ENCODE measurements at regions not wholly inside any gene's neighbourhood (a gene's known extent, or its start where the extent isn't known, plus 50 kb on each side); places are given as distances from the start of the nearest gene placed in this dataset.
"Not testable (repeated sequence)": the region's sequence is repeated elsewhere in the genome, so short reads cannot be mapped to it uniquely, and the experiment has no call there.

- Histone ChIP-seq H3K27me3 (replicated peaks; ENCODE audit: insufficient read depth) (no peaks in the 10 kb centered on the region), H3K4me1 (ENCODE audit: control insufficient read depth in 1 of 2, low read depth in 2 of 2) (peaks cover 0 to 12% of the 10 kb centered on the region in 2 donors), H3K36me3 (no peaks in the 10 kb centered on the region), H3K4me3 (no peak overlapping the region), H3K9me3 (no peaks in the 10 kb centered on the region), H3K27ac (no peak overlapping the region)
- ATAC-seq (ENCODE audit: insufficient number of reproducible peaks, low FRiP score, low read depth) (no peak), DNase-seq (ENCODE audit: low spot score) (no peak)
- TF ChIP-seq, protein P1, sequence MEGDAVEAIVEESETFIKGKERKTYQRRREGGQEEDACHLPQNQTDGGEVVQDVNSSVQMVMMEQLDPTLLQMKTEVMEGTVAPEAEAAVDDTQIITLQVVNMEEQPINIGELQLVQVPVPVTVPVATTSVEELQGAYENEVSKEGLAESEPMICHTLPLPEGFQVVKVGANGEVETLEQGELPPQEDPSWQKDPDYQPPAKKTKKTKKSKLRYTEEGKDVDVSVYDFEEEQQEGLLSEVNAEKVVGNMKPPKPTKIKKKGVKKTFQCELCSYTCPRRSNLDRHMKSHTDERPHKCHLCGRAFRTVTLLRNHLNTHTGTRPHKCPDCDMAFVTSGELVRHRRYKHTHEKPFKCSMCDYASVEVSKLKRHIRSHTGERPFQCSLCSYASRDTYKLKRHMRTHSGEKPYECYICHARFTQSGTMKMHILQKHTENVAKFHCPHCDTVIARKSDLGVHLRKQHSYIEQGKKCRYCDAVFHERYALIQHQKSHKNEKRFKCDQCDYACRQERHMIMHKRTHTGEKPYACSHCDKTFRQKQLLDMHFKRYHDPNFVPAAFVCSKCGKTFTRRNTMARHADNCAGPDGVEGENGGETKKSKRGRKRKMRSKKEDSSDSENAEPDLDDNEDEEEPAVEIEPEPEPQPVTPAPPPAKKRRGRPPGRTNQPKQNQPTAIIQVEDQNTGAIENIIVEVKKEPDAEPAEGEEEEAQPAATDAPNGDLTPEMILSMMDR (IDR thresholded peaks at IDR 0.05): no peak
Observed at GRCh38 chr2:144114760-144115159, 405.2 kb downstream of the ZEB2 start.

DNA sequence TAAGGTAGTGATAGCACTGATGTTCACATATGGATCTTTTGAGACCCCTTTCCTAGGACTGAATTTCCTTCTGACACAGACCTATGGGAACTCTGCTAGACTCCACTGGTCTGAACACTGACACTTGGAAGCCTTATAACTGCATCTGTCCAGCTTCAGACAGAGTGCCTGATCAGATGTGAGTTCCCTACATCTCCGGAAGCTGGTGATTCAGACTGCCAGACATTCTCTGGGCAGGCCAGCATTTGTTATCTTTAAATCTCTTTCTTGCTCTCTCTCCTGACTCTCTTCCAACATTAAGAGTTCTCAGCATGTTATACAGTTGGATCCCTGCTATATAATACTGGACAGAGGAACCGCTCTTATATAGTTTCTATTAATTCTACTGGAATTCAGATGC is 408.5 kb downstream of the ZEB2 start:
- Histone ChIP-seq H3K27ac (no peak overlapping the region), H3K9me3 (no peaks in the 10 kb centered on the region), H3K36me3 (no peaks in the 10 kb centered on the region), H3K27me3 (replicated peaks; ENCODE audit: insufficient read depth) (no peaks in the 10 kb centered on the region), H3K4me1 (ENCODE audit: control insufficient read depth in 1 of 2, low read depth in 2 of 2) (peaks cover 0 to 12% of the 10 kb centered on the region in 2 donors), H3K4me3 (no peak overlapping the region)
- DNase-seq (ENCODE audit: low spot score): no peak
- ATAC-seq (ENCODE audit: insufficient number of reproducible peaks, low FRiP score, low read depth): no peak
- TF ChIP-seq, protein P1 (IDR thresholded peaks at IDR 0.05): no peak

GRCh38 chr2:144106104-144106503 is 413.8 kb downstream of the ZEB2 start:
- H3K36me3 ChIP-seq; DNase-seq (ENCODE audit: low spot score); H3K4me3 ChIP-seq; H3K4me1 ChIP-seq (ENCODE audit: control insufficient read depth in 1 of 2, low read depth in 2 of 2); H3K27me3 ChIP-seq (replicated peaks; ENCODE audit: insufficient read depth); H3K27ac ChIP-seq; ATAC-seq (ENCODE audit: insufficient number of reproducible peaks, low FRiP score, low read depth): not testable (repeated sequence)
- peaks cover 12% of the 10 kb centered on the region for H3K9me3 ChIP-seq

GRCh38 chr2:144102386-144102785 is 417.5 kb downstream of the ZEB2 start:
- H3K27ac ChIP-seq: no peak overlapping the region
- TF ChIP-seq, protein P1 (IDR thresholded peaks at IDR 0.05): no peak
- no peaks in the 10 kb centered on the region for H3K36me3 ChIP-seq
- no peaks in the 10 kb centered on the region for H3K27me3 ChIP-seq (replicated peaks; ENCODE audit: insufficient read depth)
- H3K4me3 ChIP-seq: no peak overlapping the region
- H3K4me1 ChIP-seq (ENCODE audit: control insufficient read depth in 1 of 2, low read depth in 2 of 2): peaks cover 7 to 8% of the 10 kb centered on the region in 2 donors
- peaks cover 12% of the 10 kb centered on the region for H3K9me3 ChIP-seq
- ATAC-seq (ENCODE audit: insufficient number of reproducible peaks, low FRiP score, low read depth) (no peak), DNase-seq (ENCODE audit: low spot score) (no peak)

GRCh38 chr2:144099780-144100377 is 420.0 kb downstream of the ZEB2 start:
- no peak overlapping the region for H3K4me3 ChIP-seq
- H3K36me3 ChIP-seq: no peaks in the 10 kb centered on the region
- H3K9me3 ChIP-seq: peaks cover 6% of the 10 kb centered on the region
- TF ChIP-seq, protein P1 (IDR thresholded peaks at IDR 0.05): no peak
- no peaks in the 10 kb centered on the region for H3K27me3 ChIP-seq (replicated peaks; ENCODE audit: insufficient read depth)
- ATAC-seq (ENCODE audit: insufficient number of reproducible peaks, low FRiP score, low read depth): no peak
- DNase-seq (ENCODE audit: low spot score): no peak
- H3K27ac ChIP-seq: no peak overlapping the region
- H3K4me1 ChIP-seq (ENCODE audit: control insufficient read depth in 1 of 2, low read depth in 2 of 2): peaks cover 7 to 8% of the 10 kb centered on the region in 2 donors

- ATAC-seq (ENCODE audit: insufficient number of reproducible peaks, low FRiP score, low read depth) (no peak), DNase-seq (ENCODE audit: low spot score) (no peak)
- Histone ChIP-seq H3K27ac (no peak overlapping the region), H3K9me3 (peaks cover 4% of the 10 kb centered on the region), H3K4me3 (no peak overlapping the region), H3K27me3 (replicated peaks; ENCODE audit: insufficient read depth) (no peaks in the 10 kb centered on the region), H3K4me1 (ENCODE audit: control insufficient read depth in 1 of 2, low read depth in 2 of 2) (peaks cover 7 to 8% of the 10 kb centered on the region in 2 donors), H3K36me3 (no peaks in the 10 kb centered on the region)
- TF ChIP-seq, protein P1 (IDR thresholded peaks at IDR 0.05): no peak
Observed at GRCh38 chr2:144099340-144099739, 420.6 kb downstream of the ZEB2 start.

Measured in thoracic aorta (tissue), 2 donors.